Activated naive CD4-positive, alpha-beta T cell treated with anti-CD3 and anti-CD28 coated beads, Interleukin-2, amount 50 U/mL, for 72 hours (primary cell): ENCODE measurements at regions not wholly inside any gene's neighbourhood (a gene's known extent, or its start where the extent isn't known, plus 50 kb on each side); places are given as distances from the start of the nearest gene placed in this dataset.

ENCODE experiments used
- ATAC-seq, 2 donors: fragments of 150-1000 bp; cut with Tn5 transposase; 2 replicates each; pipeline ENCODE4 v1.10.0; 2021; ENCODE audit warnings: mild to moderate bottlenecking in 2 of 2, moderate library complexity in 2 of 2
- DNase-seq, 2 donors: peaks; one replicate each; pipeline ENCODE4 v3.0.0; 2021 to 2022; ENCODE audit warnings: low spot score in 2 of 2
- H3K27ac Mint-ChIP-seq, 2 donors: one replicate each; pipeline ENCODE4 v1.8.0; 2022; ENCODE audit warnings: mild to moderate bottlenecking in 2 of 2, mixed read lengths in 2 of 2
- H3K36me3 Mint-ChIP-seq, 2 donors: one replicate each; pipeline ENCODE4 v1.8.0; 2022; ENCODE audit warnings: mixed read lengths in 2 of 2
- H3K9me3 Mint-ChIP-seq, 2 donors: one replicate each; pipeline ENCODE4 v1.8.0; 2022; ENCODE audit warnings: mixed read lengths in 2 of 2

GRCh38 chr3:80233576-80233975 is 465.8 kb upstream of the ROBO1 start:
- Mint-ChIP-seq H3K9me3 (peaks cover 19% of the 10 kb centered on the region in 2 donors), H3K36me3 (peaks cover 0 to 5% of the 10 kb centered on the region in 2 donors), H3K27ac (no peak overlapping the region)
- ATAC-seq (no peak), DNase-seq (no peak)

DNA sequence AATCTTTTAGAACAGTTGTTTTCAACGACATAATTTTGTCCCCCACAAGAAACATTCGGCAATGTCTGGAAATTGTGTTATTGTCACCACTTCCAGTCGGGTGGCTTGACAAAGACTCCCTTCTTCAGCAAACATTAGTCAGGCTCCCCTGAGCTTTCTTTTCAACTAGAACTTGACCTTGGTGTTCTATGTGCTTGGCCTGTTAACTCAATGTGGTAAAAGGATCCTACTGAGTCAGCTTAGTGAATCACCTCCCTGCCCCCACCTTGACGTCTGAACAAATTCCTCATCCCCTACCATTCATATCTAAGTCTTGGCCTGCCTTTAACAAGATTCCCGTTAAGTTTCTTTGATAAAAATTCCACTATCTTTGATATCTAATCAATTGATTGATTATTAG is 465.0 kb upstream of the ROBO1 start:
- peaks cover 19 to 25% of the 10 kb centered on the region in 2 donors for H3K9me3 Mint-ChIP-seq
- no peak for DNase-seq
- peaks cover 0 to 5% of the 10 kb centered on the region in 2 donors for H3K36me3 Mint-ChIP-seq
- H3K27ac Mint-ChIP-seq, result no peak overlapping the region
- ATAC-seq, result no peak

DNA sequence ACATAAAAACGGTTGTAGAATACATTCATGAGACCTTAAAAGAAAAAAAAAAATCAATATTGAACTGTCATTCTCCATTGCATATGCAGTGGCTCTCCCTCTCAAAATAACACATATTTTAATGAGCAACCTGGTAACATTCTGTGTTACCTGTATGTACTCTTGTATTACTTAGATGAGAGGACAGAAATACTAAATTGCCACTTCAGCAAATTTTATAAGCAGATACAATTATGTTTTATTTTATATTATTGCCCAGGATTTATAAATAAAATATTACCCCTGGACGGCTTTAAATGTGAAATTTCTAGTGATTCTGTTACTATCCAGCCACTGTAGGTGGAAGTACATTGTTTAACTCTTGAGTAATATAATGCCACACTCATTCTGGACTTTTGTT is 463.2 kb upstream of the ROBO1 start:
- Mint-ChIP-seq H3K9me3 (peaks cover 17 to 23% of the 10 kb centered on the region in 2 donors), H3K36me3 (peaks cover 0 to 5% of the 10 kb centered on the region in 2 donors), H3K27ac (no peak overlapping the region)
- DNase-seq (no peak), ATAC-seq (no peak)

DNA sequence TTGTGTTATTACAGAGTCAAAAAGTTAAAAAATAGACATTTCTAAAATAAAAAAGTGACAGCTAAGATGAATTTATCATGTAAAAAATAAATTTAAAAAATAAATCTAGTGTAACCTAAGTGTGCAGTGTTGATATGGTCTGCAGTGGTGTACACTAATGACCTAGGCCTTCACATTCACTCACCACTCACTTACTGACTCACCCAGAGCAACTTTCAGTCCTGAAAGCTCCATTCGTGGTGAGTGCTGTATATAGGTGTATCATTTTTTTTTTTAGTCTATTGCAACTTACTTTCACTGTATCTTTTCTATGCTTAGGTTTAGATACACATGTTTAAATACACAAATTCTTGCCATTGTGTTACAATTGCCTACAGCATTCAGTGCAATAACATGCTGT is 459.4 kb upstream of the ROBO1 start:
- DNase-seq (no peak), ATAC-seq (no peak)
- Mint-ChIP-seq H3K36me3 (peaks cover 0 to 9% of the 10 kb centered on the region in 2 donors), H3K9me3 (peaks cover 17 to 27% of the 10 kb centered on the region in 2 donors), H3K27ac (no peak overlapping the region)

DNA sequence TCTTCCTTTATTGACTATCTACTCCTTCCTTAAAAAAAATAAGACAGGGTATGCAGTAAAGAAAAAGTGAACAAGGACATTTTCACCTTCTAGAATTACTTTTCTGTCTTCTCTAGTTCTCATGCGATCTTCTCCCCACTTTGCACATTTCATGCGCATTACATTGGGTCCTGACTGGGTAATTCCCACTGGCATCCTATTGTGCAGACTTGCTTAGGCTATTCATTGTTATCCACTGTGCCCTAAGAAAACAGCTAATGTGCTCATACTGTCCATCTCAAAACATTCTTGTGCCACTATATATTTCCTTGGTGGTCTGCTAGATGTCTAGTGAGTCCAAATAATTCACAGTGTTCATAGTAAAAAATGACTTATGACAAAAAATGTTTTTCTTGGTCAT is 447.4 kb upstream of the ROBO1 start:
- no peak for ATAC-seq
- Mint-ChIP-seq H3K9me3 (peaks cover 14 to 16% of the 10 kb centered on the region in 2 donors), H3K27ac (no peak overlapping the region), H3K36me3 (no peaks in the 10 kb centered on the region)
- no peak for DNase-seq

DNA sequence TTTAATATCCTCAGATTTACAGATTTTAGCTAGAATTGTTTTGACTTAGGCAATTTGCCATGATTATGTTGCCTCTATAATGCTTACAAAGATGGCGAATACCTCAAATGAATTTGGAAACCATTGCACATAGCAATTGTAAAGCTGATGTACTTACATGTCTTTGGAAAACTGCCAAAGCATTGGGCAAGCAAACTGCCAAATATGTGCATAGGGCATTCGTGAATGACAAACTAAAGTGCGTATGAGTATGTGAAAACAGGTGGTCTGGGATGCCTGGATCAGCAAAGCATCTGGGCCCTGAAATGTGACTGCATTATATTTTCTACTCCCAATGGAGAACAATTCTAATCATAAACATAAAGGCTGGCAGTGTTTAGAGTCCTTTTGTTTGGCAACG is 445.3 kb upstream of the ROBO1 start:
- ATAC-seq (no peak), DNase-seq (no peak)
- Mint-ChIP-seq H3K27ac (no peak overlapping the region), H3K36me3 (no peaks in the 10 kb centered on the region), H3K9me3 (peaks cover 19% of the 10 kb centered on the region in 2 donors)

GRCh38 chr3:80192936-80193335 is 425.1 kb upstream of the ROBO1 start:
- Mint-ChIP-seq H3K9me3 (peaks cover 15% of the 10 kb centered on the region in 2 donors), H3K36me3 (no peaks in the 10 kb centered on the region), H3K27ac (no peak overlapping the region)
- no peak for DNase-seq
- no peak for ATAC-seq

GRCh38 chr3:80190051-80190450 is 422.3 kb upstream of the ROBO1 start:
- H3K9me3 Mint-ChIP-seq, result peaks cover 12 to 18% of the 10 kb centered on the region in 2 donors
- no peak for ATAC-seq
- H3K27ac Mint-ChIP-seq, result no peak overlapping the region
- no peak for DNase-seq
- H3K36me3 Mint-ChIP-seq, result peaks cover 0 to 4% of the 10 kb centered on the region in 2 donors

GRCh38 chr3:80187981-80188380 is 420.2 kb upstream of the ROBO1 start:
- H3K36me3 Mint-ChIP-seq, result peaks cover 0 to 4% of the 10 kb centered on the region in 2 donors
- no peak overlapping the region for H3K27ac Mint-ChIP-seq
- ATAC-seq (no peak), DNase-seq (no peak)
- peaks cover 10 to 14% of the 10 kb centered on the region in 2 donors for H3K9me3 Mint-ChIP-seq

DNA sequence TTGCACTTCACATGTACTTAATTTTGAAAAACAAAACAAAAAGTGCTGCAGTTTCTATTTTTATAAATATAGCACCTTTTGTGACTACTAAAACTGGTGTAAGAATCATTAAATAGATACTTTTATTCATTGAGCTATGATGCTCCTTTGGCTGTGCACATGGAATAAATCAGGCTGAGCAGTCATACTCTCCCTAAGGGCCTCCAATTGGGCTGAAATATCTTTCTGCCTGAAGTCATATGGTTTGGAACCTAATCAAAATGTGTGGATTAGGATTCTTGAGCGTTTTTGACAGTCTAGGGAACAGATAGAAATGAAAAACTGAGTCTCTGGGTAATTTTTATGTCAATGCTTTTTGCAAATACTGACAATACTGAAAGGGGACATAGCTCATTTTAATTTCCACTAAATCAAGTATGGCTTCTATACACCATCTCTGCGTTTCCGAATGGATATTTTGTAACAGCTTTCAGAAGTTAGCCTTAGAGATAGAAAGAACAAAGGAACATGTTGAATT is 392.2 kb upstream of the ROBO1 start:
- no peak for DNase-seq
- no peak for ATAC-seq
- peaks cover 19 to 22% of the 10 kb centered on the region in 2 donors for H3K9me3 Mint-ChIP-seq
- H3K27ac Mint-ChIP-seq, result no peak overlapping the region
- H3K36me3 Mint-ChIP-seq, result peaks cover 0 to 4% of the 10 kb centered on the region in 2 donors

- Mint-ChIP-seq H3K27ac (no peak overlapping the region), H3K36me3 (no peaks in the 10 kb centered on the region), H3K9me3 (peaks cover 17 to 21% of the 10 kb centered on the region in 2 donors)
- ATAC-seq (no peak), DNase-seq (no peak)
These were observed 390.5 kb upstream of the ROBO1 start for GRCh38 chr3:80158332-80158731.

- Mint-ChIP-seq H3K27ac (no peak overlapping the region), H3K36me3 (peaks cover 0 to 5% of the 10 kb centered on the region in 2 donors), H3K9me3 (peaks cover 24 to 25% of the 10 kb centered on the region in 2 donors)
- DNase-seq (no peak), ATAC-seq (no peak)
These were observed 389.7 kb upstream of the ROBO1 start for GRCh38 chr3:80157546-80157945.

DNA sequence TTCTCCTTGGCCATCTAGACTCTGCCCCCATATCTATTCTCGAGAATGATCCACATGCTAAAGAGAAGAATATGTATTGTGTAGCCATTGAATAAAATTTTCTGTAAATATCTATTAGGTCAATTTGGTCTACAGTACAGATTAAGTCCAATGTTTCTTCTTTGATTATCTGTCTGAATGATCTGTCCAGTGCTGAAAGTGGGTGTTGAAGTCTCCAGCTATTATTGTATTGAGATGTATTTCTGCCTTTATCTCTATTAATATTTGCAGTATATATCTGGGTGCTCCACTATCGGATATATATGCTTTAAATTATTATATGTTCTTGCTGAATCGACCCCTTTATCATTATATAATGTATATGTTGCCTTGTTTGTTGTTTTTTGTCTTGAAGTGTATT is 384.9 kb upstream of the ROBO1 start:
- no peak for ATAC-seq
- no peak for DNase-seq
- Mint-ChIP-seq H3K9me3 (peaks cover 51 to 53% of the 10 kb centered on the region in 2 donors), H3K36me3 (peaks cover 0 to 16% of the 10 kb centered on the region in 2 donors), H3K27ac (no peak overlapping the region)

GRCh38 chr3:80142714-80143113 is 374.9 kb upstream of the ROBO1 start:
- peaks cover 29 to 35% of the 10 kb centered on the region in 2 donors for H3K9me3 Mint-ChIP-seq
- H3K27ac Mint-ChIP-seq, result no peak overlapping the region
- ATAC-seq (no peak), DNase-seq (no peak)
- H3K36me3 Mint-ChIP-seq, result peaks cover 0 to 9% of the 10 kb centered on the region in 2 donors

DNA sequence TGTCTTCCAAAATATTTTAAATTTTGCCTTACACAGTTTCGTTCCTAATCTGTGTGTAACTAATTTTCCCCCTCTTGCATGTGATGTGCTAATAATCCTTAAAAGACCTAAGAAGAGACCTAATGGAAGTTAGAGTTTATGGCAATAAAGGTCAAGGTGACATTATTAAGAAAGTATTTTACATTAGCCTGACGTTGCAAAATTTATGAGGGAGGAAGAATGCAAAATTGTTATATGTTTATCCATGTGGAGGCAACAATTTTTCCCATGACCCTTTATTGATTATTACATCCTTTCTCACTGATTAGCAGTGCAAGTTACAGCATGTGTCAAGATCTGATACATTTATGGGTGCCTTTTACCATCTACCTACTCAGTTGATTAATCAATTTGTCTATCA is 373.8 kb upstream of the ROBO1 start:
- H3K36me3 Mint-ChIP-seq, result peaks cover 0 to 11% of the 10 kb centered on the region in 2 donors
- ATAC-seq (no peak), DNase-seq (no peak)
- H3K9me3 Mint-ChIP-seq, result peaks cover 36 to 37% of the 10 kb centered on the region in 2 donors
- H3K27ac Mint-ChIP-seq, result no peak overlapping the region

DNA sequence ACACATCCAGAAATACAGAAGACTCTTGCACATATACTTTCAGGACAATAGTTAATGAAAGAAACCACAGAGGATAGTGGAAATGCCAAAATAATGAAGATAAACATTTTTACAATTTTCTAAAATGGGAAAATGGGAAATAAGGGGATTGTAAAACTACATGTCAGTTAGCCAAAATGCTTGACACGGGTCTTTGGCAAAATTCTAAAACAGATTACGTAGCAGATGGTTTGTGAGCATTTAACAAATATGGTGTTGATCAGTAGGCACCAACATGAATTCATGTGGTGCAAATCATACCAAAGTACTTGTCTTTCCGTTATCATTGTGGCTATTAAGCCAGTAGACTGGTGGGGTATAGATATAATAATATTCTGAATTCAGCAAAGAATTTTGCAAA is 348.5 kb upstream of the ROBO1 start:
- Mint-ChIP-seq H3K9me3 (peaks cover 15 to 24% of the 10 kb centered on the region in 2 donors), H3K27ac (no peak overlapping the region), H3K36me3 (no peaks in the 10 kb centered on the region)
- ATAC-seq, result no peak
- DNase-seq, result no peak

DNA sequence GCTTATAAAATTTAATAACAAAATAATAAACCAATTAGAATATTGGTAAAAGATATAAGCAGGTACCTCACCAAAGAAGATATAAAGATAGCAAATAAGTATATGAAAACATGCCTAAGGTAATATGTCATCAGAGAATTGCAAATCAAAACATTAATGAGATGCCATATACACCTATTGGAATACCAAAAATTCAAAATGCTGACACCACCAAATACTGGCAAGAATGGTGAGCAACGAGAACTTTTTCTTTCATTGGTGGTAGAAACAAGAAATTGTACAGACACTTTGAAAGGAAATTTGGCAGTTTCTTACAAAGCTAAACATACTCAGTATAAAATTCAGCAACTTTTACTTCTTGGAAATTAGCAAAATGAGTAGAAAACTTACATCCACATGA is 346.9 kb upstream of the ROBO1 start:
- Mint-ChIP-seq H3K9me3 (peaks cover 13 to 22% of the 10 kb centered on the region in 2 donors), H3K27ac (no peak overlapping the region), H3K36me3 (no peaks in the 10 kb centered on the region)
- DNase-seq (no peak), ATAC-seq (no peak)

DNA sequence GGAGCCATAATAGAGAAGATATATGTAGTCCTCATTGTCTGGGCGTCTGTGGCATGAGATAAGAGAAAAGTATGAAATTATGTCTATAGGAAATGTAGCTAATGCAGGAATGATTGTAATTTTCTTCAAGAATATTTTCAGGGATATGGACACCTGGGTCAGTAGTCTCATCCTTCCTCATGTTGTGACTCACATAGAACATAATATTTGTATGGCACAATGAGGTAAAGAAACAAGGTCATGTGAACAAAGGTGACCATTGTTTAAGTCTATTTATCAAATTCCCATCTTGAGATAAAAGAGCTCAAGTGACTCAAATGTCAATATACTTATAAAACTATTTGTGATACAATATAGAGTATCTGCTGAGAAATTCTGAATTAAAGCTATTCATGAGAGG is 345.5 kb upstream of the ROBO1 start:
- H3K27ac Mint-ChIP-seq, result no peak overlapping the region

More for the DNA sequence above, 345.5 kb upstream of the ROBO1 start:
- no peak for ATAC-seq
- no peak for DNase-seq
- H3K36me3 Mint-ChIP-seq, result no peaks in the 10 kb centered on the region
- H3K9me3 Mint-ChIP-seq, result peaks cover 10 to 19% of the 10 kb centered on the region in 2 donors
